GM12891 (cell line): ENCODE measurements at regions not wholly inside any gene's neighbourhood (a gene's known extent, or its start where the extent isn't known, plus 50 kb on each side); places are given as distances from the start of the nearest gene placed in this dataset.

ENCODE experiments used
- DNase-seq: peaks from one replicate; pipeline ENCODE4 v3.0.0; 2011; ENCODE audit warnings: low spot score; ENCODE audit not compliant: insufficient read length
- FAIRE-seq: peaks from 2 replicates; lab custom pipeline; 2011; peaks lifted over from hg19 to GRCh38; lab: Jason Lieb, UNC
- PAX5 ChIP-seq: IDR thresholded peaks from 2 replicates; pipeline ENCODE4 v1.6.1; 2011; ENCODE audit warnings: low read length, moderate library complexity, mild to moderate bottlenecking; ENCODE audit not compliant: insufficient read depth, severe bottlenecking
- POLR2A ChIP-seq: IDR thresholded peaks from 2 replicates; pipeline ENCODE4 v1.6.1; 2011; ENCODE audit warnings: low read depth, low read length, control low read depth
- POLR2AphosphoS5 ChIP-seq: IDR thresholded peaks from 2 replicates; pipeline ENCODE4 v1.6.1; 2011; ENCODE audit warnings: low read depth, low read length, control low read depth
- POU2F2 ChIP-seq: IDR thresholded peaks from 2 replicates; pipeline ENCODE4 v1.6.1; 2011; ENCODE audit warnings: low read depth, mild to moderate bottlenecking, control low read depth, low read length, moderate library complexity
- SPI1 ChIP-seq: IDR thresholded peaks from 2 replicates; pipeline ENCODE4 v1.6.1; 2011; ENCODE audit warnings: low read depth, low read length, control low read depth
- TAF1 ChIP-seq: IDR thresholded peaks from 2 replicates; pipeline ENCODE4 v1.6.1; 2011; ENCODE audit warnings: low read depth, low read length, control low read depth

DNA sequence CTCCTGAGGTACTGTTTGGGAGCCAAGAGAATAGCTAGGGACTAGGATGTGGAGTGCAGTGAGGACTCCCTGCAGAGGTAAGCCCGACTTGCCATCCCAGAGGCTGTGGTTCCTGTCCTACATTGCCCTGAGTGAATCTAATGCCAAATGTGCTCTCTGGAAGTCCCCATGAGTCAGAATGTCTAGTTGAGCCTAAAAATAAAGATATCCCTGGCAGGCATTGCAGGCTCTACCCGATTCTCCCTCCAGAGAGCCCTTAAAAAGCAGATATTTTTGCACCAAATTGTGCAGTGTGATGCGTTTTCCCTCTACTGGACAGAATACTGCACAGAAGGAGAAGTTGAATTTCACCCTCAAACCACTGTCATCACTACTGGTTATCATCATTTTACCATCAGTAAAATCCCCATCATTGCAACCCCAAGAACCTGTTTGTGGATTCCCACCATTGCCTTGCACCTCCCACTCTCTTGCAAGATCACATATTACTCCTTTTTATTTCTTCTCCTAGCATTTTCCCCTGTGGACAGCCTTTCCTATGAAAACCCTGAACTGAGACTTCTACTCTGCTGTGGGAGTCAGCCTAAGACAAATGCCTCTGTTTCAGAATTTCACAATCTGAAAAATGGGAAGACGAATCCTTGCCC lies 98.0 kb downstream of the MARCHF4 start:
- DNase-seq (no peak), FAIRE-seq (no peak)
- TF ChIP-seq PAX5 (no peak), POU2F2 (no peak), POLR2AphosphoS5 (no peak), SPI1 (no peak), POLR2A (no peak), TAF1 (no peak)

DNA sequence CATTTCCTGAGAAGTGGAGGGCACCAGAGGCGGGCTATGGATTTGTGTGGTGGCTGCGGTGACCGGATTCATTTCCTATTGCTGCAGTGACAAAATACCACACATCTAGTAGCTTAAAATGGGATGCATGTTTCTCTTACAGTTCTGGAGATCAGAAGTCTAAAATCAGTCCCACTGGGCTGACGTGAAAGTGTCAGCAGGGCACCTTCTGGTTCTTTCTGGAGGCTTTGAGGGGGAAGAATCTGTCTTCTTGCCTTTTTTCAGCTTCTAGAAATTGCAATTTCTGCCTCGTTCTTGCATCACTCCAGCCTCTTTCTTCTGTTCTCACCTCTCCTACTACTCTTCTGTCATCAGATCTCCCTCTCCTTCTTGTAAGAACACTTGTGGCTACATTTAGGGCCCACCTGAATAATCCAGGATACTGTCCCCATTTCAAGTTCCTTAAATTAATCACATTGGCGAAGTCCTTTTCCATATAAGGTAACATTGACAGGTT lies 111.2 kb downstream of the MARCHF4 start:
- TF ChIP-seq POLR2AphosphoS5 (no peak), TAF1 (no peak), PAX5 (no peak), POLR2A (no peak), POU2F2 (no peak), SPI1 (no peak)

DNA sequence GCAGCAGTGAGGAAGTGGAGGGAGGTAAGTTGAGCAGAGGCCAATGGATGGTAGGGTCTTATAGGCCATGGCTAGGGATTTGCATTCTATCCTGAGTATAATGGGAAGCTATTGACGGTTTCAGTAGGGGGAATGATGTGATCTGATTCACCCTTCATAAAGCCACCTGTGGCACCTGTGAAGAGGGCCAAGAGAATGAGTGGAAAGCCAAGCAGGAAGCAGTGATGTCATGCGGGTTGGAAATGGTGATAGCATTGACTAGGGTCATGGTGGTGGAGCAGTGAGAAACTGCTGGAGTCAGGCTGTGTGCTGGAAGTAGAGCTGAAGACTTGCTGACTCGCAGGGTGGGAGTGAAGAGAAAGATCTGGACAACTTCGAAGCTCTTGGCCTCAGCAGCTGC lies 111.7 kb downstream of the MARCHF4 start:
- DNase-seq (no peak), FAIRE-seq (no peak)
- TF ChIP-seq SPI1 (no peak), POLR2AphosphoS5 (no peak), PAX5 (no peak), POU2F2 (no peak), POLR2A (no peak), TAF1 (no peak)

More for the DNA sequence above, 111.2 kb downstream of the MARCHF4 start:
- no peak for FAIRE-seq
- DNase-seq: no peak

DNA sequence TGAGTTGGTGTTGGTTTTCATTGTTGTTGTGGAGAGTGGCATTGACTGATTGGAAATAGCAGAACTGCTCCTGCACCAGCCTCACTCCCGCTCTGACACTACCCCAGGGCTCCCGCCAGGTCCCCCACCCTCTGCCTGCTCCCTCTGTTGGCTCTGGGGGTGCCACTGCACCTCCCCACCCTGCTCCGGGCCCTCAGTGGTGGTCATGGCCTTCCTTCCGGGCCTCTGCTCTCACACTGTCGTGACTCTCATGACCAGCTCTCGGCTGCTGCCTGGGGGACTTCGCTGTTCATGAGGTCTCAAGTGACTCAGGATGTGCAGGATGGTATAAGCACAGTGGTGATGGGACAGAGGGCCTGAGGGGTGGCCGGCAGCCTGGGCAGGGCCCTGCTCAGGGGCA lies 113.2 kb downstream of the MARCHF4 start:
- FAIRE-seq: no peak
- DNase-seq: no peak
- TF ChIP-seq TAF1 (no peak), SPI1 (no peak), POLR2AphosphoS5 (no peak), POU2F2 (no peak), PAX5 (no peak), POLR2A (no peak)

DNA sequence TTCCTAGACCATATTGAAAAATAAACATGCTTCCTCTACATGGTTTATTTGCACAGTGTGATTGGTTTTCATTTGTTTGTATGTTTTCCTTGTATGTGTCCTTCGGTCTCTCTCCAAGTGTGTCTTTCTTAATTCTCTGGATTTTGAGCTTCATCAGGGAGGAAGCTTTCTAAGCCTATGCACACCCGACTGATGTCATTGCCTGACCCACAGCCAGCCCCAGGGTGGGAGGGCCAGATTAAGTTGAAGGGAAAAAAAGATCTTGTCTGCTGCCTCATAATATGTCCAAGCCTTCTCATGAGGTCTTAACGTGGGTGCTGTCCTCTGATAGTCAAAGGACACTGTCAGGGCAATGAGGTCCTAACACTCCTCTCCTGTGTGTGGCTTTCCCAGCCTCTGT lies 115.2 kb downstream of the MARCHF4 start:
- TF ChIP-seq TAF1 (no peak), SPI1 (no peak), POLR2AphosphoS5 (no peak), POLR2A (no peak), PAX5 (no peak), POU2F2 (no peak)
- FAIRE-seq (no peak), DNase-seq (no peak)
